HK-2 (cell line): ENCODE measurements at regions not wholly inside any gene's neighbourhood (a gene's known extent, or its start where the extent isn't known, plus 50 kb on each side); places are given as distances from the start of the nearest gene placed in this dataset.

Experiments
- DNase-seq: peaks from one replicate; pipeline ENCODE4 v3.0.0-alpha.2; 2018; ENCODE audit not compliant: unreplicated experiment

DNA sequence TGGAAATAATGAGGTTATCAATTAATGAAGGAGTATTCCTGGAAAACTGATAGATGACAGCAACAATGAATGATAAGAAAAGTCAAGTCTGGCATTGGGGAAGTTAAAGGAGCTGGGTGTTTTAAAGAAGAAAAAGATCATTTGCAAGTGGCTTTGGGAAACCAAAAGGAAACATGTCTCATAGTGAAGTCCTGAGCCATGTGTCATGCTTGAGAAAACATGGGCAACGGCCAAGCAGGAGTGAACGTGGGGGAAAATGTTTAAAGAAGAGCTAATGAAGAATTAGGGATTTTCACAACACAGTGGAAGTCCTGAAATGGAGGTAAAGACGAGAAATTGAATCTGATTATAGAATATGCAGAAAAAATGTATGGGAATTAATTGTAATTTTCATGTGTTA, 1383.2 kb upstream of the CELF2 start:
- DNase-seq, result no peak

GRCh38 chr10:9635691-9636090, 1382.0 kb upstream of the CELF2 start:
- no peak for DNase-seq

DNA sequence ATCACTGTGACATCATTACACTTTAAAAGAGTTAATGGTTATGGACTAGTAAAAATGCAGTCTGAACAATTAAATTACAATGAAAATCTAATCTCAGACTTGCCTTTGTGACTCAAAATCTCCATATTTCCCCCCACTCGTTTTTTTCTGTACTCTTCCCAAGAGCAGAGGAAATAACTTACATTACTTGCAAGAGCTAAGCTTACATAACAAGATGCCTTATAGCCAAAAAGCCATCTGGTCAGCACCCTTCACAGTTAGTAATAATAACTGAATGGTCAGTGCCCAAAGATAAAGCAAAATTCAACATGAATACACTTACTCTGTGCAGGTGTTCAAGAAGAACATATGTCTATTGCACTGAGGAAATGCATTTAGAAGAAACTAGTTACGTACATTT, 1381.5 kb upstream of the CELF2 start:
- DNase-seq, result no peak

GRCh38 chr10:9643782-9644181, 1373.9 kb upstream of the CELF2 start:
- no peak for DNase-seq

GRCh38 chr10:9645404-9645803, 1372.3 kb upstream of the CELF2 start:
- DNase-seq, result no peak

GRCh38 chr10:9645928-9646600, 1371.6 kb upstream of the CELF2 start:
- no peak for DNase-seq

DNA sequence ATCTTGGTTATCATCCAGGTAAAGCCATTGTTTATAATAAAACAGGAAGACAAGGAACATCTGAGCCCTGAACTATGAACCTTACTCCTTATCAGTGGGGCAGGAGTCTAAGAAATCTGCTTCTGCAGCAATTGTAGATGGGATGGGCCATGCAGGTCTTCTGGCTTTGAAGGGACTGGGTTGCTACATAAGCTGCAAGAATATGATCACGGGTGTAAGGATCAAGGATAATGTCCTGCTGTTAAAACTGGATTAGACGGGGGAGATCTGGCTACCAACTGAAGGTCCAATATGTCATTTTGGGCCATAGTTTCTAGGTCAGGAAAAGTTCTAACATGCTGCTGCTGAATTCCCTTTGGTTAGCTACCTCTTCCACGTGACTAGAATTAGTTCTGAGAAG, 1363.4 kb upstream of the CELF2 start:
- no peak for DNase-seq

GRCh38 chr10:9656386-9656785, 1361.3 kb upstream of the CELF2 start:
- DNase-seq, result no peak

DNA sequence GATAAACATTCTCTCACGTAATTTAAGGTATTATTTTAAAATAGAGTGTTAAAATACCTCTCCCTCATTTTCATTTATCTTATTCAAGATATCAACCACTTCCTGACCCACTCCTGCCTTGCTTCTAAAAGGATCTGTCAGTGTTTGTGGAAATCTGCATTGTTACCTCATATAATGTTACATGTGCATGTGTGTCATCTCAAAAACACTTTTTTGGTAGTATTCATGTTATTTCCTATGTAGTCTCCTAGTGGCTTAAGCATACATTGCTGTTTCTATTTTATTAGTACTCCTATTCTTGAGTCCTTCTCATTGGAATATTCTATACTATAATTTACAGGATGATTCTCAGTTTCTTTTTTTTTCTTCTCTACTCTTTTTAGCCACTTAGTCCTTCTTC, 1360.7 kb upstream of the CELF2 start:
- no peak for DNase-seq

DNA sequence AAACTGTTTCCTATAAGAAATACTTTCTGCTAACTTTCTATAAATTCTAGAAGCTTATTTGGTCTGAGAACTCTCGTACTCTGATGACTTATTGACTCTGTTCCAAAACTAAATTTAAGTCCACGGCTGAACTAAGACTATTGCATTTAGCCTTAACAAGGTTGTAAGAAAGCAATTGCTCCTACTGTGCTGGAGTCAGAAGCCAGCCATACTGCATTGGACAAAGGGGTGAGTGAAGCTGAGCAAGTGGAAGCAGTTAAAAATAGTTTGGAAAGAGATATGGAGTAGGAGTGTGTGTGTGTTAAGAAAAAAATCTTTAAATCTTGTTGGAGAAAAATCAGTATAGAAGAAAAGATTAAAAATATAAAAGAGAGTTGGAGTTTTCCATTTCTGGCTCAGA, 1360.1 kb upstream of the CELF2 start:
- DNase-seq, result no peak

DNA sequence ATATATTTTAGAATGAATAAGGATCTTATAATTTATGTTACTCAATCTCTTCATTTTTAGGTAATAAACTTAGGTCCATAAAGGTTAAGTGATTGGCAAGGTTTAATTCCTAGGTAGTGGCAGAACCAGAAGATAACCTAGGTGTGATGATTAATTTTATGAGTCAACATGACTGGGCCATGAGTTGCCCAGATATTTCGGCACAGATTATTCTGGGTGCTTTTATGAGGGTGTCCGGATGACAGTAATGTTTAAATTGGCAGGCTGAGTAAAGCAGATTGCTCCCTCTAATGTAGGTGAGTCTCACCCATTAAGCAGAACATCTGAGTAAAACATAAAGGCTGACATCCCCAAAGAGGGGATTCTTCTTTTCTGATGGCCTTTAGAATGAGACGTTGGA, 1349.3 kb upstream of the CELF2 start:
- DNase-seq, result no peak

- DNase-seq, result no peak
Measured at GRCh38 chr10:9670911-9671310, 1346.8 kb upstream of the CELF2 start.

- no peak for DNase-seq
Measured at GRCh38 chr10:9681655-9682054, 1336.0 kb upstream of the CELF2 start.

- DNase-seq, result no peak
Measured at GRCh38 chr10:9682802-9683201, 1334.9 kb upstream of the CELF2 start.

DNA sequence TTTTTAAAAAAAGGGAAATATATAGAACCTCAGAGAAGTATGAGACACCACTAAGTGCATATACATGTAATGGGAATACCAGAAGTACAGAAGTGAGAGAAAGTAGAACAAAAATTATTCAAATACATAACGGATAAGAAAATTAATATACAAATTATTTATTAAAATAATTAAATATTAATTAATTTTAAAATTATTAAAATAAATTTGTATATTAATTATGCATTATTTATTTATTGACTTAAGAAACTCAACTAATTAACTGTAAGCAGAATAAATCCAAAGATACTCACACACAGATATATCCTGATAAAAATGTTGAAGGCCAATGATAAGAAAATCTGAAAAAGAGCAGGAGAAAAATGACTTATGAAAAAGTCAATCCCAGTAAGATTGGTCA, 1333.5 kb upstream of the CELF2 start:
- DNase-seq, result no peak

GRCh38 chr10:9685596-9685995, 1332.1 kb upstream of the CELF2 start:
- no peak for DNase-seq

GRCh38 chr10:9688711-9689110, 1329.0 kb upstream of the CELF2 start:
- no peak for DNase-seq

DNA sequence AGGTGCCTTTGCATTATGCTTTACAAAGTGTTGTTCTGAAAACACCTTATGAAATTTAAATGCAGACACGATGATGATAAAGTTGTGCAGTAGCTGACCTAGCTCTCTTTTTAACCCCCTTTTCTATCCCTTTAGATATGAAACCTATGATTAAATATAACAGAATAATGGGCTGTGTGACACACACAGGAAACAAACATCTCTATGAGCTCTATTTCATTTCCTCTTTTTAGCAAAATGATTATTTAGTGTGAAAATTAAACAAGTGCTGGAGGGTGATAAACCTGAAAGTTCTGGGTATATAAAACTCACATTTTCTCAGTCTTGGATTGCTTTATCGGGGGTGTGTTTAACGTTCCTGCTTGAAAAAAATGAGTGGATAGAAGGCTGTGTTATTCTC, 1310.5 kb upstream of the CELF2 start:
- no peak for DNase-seq

DNA sequence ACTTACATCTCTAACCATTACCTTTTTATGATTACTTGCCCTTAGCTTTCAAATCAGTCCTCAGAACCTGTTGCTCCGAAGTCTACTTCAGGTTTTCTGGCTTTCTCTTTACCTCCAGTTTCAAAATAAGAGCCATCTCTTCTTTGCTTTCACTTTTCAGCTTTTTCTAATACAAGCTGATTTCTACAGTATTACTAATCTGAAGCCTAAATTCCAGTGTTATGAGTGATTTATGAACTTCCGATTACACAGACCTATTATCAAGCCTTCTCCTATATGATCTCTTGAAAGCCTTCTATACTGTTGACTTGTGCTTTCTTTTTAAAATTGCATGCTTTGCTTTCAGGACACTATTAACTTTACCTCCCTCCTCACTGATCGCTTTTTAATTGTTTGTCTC, 1307.8 kb upstream of the CELF2 start:
- no peak for DNase-seq

- no peak for DNase-seq
Measured at GRCh38 chr10:9712393-9712792, 1305.3 kb upstream of the CELF2 start.

DNA sequence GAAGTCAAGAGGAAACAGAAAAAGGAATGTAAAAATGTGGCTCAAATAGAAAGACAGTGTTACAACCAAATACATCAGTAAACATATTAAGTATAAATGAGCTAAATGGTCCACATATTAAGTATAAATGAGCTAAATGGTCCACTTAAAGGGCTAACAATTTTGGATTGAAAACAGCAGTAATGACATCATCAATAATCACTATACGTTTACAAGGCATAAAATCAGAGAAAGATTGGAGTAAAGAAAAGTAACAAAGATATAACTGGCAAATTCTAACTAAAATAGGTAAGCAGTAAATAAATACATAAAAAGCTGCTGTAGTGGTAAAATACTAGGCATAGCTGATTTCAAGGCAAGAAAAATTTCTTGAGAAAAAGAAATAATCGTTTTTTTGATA, 1298.4 kb upstream of the CELF2 start:
- no peak for DNase-seq

GRCh38 chr10:9733766-9734165, 1283.9 kb upstream of the CELF2 start:
- DNase-seq, result no peak

DNA sequence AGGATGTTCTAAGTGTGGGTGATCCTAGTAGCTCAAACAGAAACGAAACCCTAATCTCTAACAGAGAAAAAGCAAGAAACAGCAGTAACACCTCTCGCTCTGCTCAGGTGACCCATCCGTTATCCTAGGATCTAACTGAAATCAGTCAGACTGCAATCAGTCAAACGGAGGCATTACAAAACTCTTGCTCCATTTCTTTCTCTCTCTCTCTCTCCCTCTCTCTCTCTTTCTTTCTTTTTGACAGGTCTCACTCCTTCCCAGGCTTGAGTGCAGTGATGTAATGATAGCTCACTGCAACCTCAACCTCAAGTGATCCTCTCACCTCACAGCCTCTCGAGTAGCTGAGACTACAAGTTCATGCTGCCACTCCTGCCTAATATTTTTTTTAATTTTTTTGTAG, 1283.5 kb upstream of the CELF2 start:
- DNase-seq, result no peak

GRCh38 chr10:9735731-9736130, 1281.9 kb upstream of the CELF2 start:
- no peak for DNase-seq

DNA sequence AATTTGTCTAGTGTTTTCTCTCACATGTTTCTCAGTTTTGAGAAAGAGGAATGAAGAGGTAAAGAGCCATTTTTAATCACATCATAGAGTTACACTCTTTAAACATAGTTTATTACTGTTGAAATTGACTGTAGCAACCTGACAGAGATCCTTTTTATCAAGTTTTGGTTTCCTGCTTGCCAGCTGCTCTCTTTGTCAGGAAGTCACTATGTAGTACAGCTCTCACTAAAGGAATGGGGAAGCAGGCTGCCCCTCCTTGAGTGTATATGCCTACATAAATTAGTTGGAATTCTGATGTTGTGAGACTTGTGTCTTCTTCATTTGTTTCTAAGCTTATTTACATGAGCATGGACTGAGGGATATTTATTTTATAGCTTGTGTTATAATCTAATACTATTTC, 1274.0 kb upstream of the CELF2 start:
- DNase-seq, result no peak
